ENCODE measurements at regions not wholly inside any gene's neighbourhood (a gene's known extent, or its start where the extent isn't known, plus 50 kb on each side); places are given as distances from the start of the nearest gene placed in this dataset.

DNA sequence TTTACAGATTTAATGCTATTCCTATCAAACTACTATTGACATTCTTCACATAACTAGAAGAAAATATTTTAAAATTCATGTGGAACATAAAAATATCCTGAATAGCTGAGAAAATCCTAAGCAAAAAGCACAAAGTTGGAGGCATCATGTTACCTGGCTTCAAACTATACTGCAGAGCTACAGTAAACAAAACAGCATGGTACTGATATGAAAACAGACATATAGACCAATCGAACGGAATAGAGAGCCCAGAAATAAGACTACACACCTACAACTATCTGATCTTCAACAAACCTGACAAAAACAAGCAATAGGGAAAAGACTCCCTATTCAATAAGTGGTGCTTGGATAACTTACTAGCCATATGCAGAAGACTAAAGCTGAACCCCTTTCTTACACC is 273.4 kb upstream of the GRIA3 start:
- H3K4me3 ChIP-seq (ENCODE audit: low read depth, low read length) = no peak overlapping the region
- ChIA-PET CTCF (interaction anchor here (0.7 kb wide), 1 partner anchor 479 kb away, joined by 3 read pairs; no protein-coding TSS in a partner anchor), POLR2A (no interaction called here)
- H3K4me1 ChIP-seq (ENCODE audit: control insufficient read depth, insufficient read depth, low read length) = no peaks in the 10 kb centered on the region
- H3K27ac ChIP-seq (ENCODE audit: extremely low read depth, low read depth, low read length) = no peak overlapping the region
- H3K9me3 ChIP-seq (ENCODE audit: control insufficient read depth, insufficient read depth, low read depth, low read length) = no peaks in the 10 kb centered on the region
- TF ChIP-seq ZBTB20 (tag by site-specific recombination; IDR thresholded peaks at IDR 0.05) = no peak
- no peak for TF ChIP-seq KLF16 (tag by site-specific recombination; IDR thresholded peaks at IDR 0.05)
- TF ChIP-seq SETDB1 (IDR thresholded peaks at IDR 0.05; ENCODE audit: insufficient read length, low read length) = peak; percentile 72
- TF ChIP-seq ZNF211 (tag by site-specific recombination; IDR thresholded peaks at IDR 0.05; ENCODE audit: low read depth) = no peak
- TF ChIP-seq TRIM28 (IDR thresholded peaks at IDR 0.05; ENCODE audit: borderline replicate concordance, low read length) = peak; percentile 79
- no peak for TF ChIP-seq ZFP3 (tag by site-specific recombination; IDR thresholded peaks at IDR 0.05; ENCODE audit: low read depth)
- TF ChIP-seq, protein P1, sequence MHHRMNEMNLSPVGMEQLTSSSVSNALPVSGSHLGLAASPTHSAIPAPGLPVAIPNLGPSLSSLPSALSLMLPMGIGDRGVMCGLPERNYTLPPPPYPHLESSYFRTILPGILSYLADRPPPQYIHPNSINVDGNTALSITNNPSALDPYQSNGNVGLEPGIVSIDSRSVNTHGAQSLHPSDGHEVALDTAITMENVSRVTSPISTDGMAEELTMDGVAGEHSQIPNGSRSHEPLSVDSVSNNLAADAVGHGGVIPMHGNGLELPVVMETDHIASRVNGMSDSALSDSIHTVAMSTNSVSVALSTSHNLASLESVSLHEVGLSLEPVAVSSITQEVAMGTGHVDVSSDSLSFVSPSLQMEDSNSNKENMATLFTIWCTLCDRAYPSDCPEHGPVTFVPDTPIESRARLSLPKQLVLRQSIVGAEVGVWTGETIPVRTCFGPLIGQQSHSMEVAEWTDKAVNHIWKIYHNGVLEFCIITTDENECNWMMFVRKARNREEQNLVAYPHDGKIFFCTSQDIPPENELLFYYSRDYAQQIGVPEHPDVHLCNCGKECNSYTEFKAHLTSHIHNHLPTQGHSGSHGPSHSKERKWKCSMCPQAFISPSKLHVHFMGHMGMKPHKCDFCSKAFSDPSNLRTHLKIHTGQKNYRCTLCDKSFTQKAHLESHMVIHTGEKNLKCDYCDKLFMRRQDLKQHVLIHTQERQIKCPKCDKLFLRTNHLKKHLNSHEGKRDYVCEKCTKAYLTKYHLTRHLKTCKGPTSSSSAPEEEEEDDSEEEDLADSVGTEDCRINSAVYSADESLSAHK (tag by site-specific recombination; IDR thresholded peaks at IDR 0.05) = no peak
- no peak for TF ChIP-seq ZNF549 (tag by site-specific recombination; IDR thresholded peaks at IDR 0.05)
- TF ChIP-seq, protein P2, sequence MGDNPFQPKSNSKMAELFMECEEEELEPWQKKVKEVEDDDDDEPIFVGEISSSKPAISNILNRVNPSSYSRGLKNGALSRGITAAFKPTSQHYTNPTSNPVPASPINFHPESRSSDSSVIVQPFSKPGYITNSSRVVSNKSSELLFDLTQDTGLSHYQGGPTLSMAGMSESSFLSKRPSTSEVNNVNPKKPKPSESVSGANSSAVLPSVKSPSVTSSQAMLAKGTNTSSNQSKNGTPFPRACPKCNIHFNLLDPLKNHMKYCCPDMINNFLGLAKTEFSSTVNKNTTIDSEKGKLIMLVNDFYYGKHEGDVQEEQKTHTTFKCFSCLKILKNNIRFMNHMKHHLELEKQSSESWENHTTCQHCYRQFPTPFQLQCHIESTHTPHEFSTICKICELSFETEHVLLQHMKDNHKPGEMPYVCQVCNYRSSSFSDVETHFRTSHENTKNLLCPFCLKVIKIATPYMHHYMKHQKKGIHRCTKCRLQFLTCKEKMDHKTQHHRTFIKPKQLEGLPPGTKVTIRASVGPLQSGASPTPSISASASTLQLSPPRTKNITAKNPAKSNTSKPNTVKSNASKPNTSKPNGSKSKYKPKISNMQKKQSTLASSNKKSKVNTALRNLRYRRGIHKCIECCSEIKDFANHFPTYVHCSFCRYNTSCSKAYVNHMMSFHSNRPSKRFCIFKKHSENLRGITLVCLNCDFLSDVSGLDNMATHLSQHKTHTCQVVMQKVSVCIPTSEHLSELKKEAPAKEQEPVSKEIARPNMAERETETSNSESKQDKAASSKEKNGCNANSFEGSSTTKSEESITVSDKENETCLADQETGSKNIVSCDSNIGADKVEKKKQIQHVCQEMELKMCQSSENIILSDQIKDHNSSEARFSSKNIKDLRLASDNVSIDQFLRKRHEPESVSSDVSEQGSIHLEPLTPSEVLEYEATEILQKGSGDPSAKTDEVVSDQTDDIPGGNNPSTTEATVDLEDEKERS (tag by site-specific recombination; IDR thresholded peaks at IDR 0.05) = peak; percentile 76; the same call in 1 of the 2 replicates
- TF ChIP-seq, protein P3, sequence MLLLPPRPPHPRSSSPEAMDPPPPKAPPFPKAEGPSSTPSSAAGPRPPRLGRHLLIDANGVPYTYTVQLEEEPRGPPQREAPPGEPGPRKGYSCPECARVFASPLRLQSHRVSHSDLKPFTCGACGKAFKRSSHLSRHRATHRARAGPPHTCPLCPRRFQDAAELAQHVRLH (tag by site-specific recombination; IDR thresholded peaks at IDR 0.05) = no peak
- no peak for TF ChIP-seq ZNF433 (tag by site-specific recombination; IDR thresholded peaks at IDR 0.05; ENCODE audit: low read depth)
- H3K36me3 ChIP-seq (ENCODE audit: control insufficient read depth in 2 of 2, insufficient read depth in 1 of 2, low read length in 2 of 2) = no peaks in the 10 kb centered on the region

DNA sequence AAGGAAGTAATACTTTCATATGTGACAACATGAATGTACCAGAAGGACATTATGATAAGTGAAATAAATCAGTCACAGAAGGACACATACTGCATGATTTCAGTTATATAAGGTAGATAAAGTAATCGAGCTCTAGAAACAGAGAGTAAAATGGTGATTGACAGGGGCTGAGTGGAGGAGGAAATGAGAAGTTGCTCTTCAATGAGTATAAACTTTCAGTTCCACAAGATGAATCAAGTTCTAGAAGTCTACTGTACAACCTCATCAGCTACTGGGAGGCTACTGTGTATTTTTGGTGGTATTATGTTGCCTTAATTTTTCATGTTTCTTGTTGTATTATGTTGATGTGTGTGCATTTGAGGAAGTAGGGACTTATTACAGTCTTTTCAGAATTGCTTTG is 270.9 kb upstream of the GRIA3 start:
- Histone ChIP-seq H3K9me3 (ENCODE audit: control insufficient read depth, insufficient read depth, low read depth, low read length) (no peaks in the 10 kb centered on the region), H3K4me3 (ENCODE audit: low read depth, low read length) (no peak overlapping the region), H3K36me3 (ENCODE audit: control insufficient read depth in 2 of 2, insufficient read depth in 1 of 2, low read length in 2 of 2) (no peaks in the 10 kb centered on the region), H3K27ac (ENCODE audit: extremely low read depth, low read depth, low read length) (no peak overlapping the region), H3K4me1 (ENCODE audit: control insufficient read depth, insufficient read depth, low read length) (no peaks in the 10 kb centered on the region)
- CTCF ChIA-PET = no interaction called here
- POLR2A ChIA-PET = no interaction called here
- TF ChIP-seq ZFP37 (tag by site-specific recombination; IDR thresholded peaks at IDR 0.05) (no peak), BCL11B (tag by site-specific recombination; IDR thresholded peaks at IDR 0.05; ENCODE audit: low read depth) (no peak), ZNF785 (tag by site-specific recombination; IDR thresholded peaks at IDR 0.05) (no peak), ZNF571 (tag by site-specific recombination; IDR thresholded peaks at IDR 0.05) (no peak), MYNN (tag by site-specific recombination; IDR thresholded peaks at IDR 0.05; ENCODE audit: borderline replicate concordance) (no peak), ZBTB7A (tag by site-specific recombination; IDR thresholded peaks at IDR 0.05; ENCODE audit: low read depth) (no peak), ZNF677 (tag by site-specific recombination; IDR thresholded peaks at IDR 0.05) (no peak), ZNF654 (tag by site-specific recombination; IDR thresholded peaks at IDR 0.05; ENCODE audit: low read depth) (no peak)
- TF ChIP-seq, protein P4, sequence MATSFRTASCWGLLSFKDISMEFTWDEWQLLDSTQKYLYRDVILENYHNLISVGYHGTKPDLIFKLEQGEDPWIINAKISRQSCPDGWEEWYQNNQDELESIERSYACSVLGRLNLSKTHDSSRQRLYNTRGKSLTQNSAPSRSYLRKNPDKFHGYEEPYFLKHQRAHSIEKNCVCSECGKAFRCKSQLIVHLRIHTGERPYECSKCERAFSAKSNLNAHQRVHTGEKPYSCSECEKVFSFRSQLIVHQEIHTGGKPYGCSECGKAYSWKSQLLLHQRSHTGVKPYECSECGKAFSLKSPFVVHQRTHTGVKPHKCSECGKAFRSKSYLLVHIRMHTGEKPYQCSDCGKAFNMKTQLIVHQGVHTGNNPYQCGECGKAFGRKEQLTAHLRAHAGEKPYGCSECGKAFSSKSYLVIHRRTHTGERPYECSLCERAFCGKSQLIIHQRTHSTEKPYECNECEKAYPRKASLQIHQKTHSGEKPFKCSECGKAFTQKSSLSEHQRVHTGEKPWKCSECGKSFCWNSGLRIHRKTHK (tag by site-specific recombination; IDR thresholded peaks at IDR 0.05) = no peak
